ENCODE measurements at regions not wholly inside any gene's neighbourhood (a gene's known extent, or its start where the extent isn't known, plus 50 kb on each side); places are given as distances from the start of the nearest gene placed in this dataset.

DNA sequence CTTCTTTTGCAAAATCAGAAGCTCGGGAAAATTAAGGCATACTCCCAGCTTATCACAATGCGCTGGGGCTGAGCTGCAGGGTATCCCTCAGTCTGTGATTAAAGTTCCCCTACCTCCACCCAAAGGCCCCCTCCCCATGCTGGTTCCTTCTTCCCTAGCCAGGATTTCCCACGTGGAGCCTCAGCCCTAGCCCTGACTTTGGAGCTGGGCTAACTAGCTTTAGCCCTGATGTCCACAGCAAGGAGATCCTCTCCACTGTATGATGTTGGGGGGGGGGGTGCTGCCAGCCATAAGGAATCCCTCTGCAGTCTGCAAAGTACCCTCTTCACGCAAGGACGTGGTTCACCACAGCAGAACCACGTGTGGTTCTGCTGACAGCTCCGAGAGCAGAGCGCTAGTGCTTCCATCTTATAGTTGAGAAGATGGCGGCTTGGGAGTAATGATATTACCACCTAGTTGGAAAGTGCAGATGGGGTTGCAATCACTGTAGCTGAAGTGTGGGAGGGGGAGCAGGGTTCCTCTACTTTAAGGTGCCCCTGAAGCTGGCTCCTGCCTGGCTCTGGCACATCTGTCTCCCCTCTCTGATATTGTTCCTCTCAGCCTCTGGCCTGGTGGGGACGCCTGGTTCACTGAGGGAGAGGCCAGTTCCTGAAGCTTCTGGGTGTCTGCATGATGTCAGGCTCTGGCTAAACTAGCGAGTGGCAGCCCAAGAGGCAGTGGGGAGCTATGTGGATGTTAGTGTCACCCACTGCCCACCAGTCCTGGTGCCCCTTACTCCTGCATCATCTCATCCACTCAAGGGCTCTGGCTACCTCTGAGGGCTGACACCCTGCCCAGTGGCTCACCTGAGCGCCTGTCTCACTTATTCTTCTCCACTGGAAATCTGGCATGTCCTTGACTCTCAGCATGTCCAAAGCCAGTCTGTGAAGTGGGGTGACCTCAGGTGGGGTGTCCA lies 270.7 kb downstream of the RPS24 start:
- TF ChIP-seq, protein P1, sequence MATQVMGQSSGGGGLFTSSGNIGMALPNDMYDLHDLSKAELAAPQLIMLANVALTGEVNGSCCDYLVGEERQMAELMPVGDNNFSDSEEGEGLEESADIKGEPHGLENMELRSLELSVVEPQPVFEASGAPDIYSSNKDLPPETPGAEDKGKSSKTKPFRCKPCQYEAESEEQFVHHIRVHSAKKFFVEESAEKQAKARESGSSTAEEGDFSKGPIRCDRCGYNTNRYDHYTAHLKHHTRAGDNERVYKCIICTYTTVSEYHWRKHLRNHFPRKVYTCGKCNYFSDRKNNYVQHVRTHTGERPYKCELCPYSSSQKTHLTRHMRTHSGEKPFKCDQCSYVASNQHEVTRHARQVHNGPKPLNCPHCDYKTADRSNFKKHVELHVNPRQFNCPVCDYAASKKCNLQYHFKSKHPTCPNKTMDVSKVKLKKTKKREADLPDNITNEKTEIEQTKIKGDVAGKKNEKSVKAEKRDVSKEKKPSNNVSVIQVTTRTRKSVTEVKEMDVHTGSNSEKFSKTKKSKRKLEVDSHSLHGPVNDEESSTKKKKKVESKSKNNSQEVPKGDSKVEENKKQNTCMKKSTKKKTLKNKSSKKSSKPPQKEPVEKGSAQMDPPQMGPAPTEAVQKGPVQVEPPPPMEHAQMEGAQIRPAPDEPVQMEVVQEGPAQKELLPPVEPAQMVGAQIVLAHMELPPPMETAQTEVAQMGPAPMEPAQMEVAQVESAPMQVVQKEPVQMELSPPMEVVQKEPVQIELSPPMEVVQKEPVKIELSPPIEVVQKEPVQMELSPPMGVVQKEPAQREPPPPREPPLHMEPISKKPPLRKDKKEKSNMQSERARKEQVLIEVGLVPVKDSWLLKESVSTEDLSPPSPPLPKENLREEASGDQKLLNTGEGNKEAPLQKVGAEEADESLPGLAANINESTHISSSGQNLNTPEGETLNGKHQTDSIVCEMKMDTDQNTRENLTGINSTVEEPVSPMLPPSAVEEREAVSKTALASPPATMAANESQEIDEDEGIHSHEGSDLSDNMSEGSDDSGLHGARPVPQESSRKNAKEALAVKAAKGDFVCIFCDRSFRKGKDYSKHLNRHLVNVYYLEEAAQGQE (IDR thresholded peaks at IDR 0.05; ENCODE audit: insufficient read depth in 1 of 2, low read depth in 2 of 2, low read length in 2 of 2): no peak
- no peak for TF ChIP-seq POLR2AphosphoS5 (IDR thresholded peaks at IDR 0.05; ENCODE audit: low read depth, low read length)

- TF ChIP-seq SIN3A (IDR thresholded peaks at IDR 0.05; ENCODE audit: borderline replicate concordance, insufficient read depth, low read length): no peak
Measured at GRCh38 chr10:78305311-78305710, 271.6 kb downstream of the RPS24 start.

DNA sequence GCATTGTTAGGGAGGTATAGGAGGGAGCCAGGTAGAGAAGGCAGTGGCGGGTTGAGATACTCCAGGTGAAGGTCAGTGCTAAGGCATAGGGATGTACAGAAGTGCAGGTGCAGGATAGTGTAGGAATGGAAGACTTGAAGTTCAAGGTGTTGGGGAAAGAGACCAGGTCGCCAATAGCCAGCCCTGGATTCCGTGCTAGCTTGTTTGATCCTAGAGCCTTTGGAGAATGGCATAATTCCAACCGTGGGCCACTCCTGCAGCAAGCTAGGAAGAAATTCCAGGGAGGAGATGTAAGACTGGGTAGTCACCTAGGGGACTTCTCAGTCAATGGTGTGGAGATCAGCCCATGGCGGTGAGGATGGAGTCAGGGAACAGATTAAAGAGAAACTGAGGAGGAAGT lies 272.7 kb downstream of the RPS24 start:
- no peak for TF ChIP-seq TAF1 (IDR thresholded peaks at IDR 0.05; ENCODE audit: borderline replicate concordance, insufficient read depth, low read length)
- no peak for TF ChIP-seq SIN3A (IDR thresholded peaks at IDR 0.05; ENCODE audit: borderline replicate concordance, insufficient read depth, low read length)
- no peak for TF ChIP-seq POLR2AphosphoS5 (IDR thresholded peaks at IDR 0.05; ENCODE audit: low read depth, low read length)
- TF ChIP-seq FOXP2 (optimal IDR thresholded peaks at IDR 0.05; ENCODE audit: borderline replicate concordance, extremely low read depth, extremely low read length, insufficient read depth): no peak
- TF ChIP-seq, protein P1 (IDR thresholded peaks at IDR 0.05; ENCODE audit: insufficient read depth in 1 of 2, low read depth in 2 of 2, low read length in 2 of 2): no peak

DNA sequence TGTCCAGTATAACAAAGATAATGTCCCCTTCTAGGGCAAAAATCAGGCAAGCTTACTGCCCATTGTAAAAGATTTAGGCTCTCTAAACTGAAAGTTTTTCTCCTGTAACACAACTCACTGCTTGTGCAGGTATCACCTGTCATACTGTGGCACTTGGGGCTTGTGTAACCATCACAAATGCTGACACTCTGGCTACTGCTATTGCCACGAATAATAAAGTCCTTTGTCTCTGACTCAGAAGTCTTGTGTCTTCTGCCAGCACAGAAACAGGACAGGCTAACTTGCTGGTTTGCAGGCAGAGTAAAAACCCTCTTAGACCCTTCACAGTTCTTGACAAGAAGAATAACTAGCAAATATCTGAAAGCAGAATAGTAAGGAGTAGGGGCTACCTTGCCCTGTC lies 273.9 kb downstream of the RPS24 start:
- TF ChIP-seq POLR2AphosphoS5 (IDR thresholded peaks at IDR 0.05; ENCODE audit: low read depth, low read length) (no peak), FOXP2 (optimal IDR thresholded peaks at IDR 0.05; ENCODE audit: borderline replicate concordance, extremely low read depth, extremely low read length, insufficient read depth) (no peak), SIN3A (IDR thresholded peaks at IDR 0.05; ENCODE audit: borderline replicate concordance, insufficient read depth, low read length) (no peak), TAF1 (IDR thresholded peaks at IDR 0.05; ENCODE audit: borderline replicate concordance, insufficient read depth, low read length) (no peak)
- TF ChIP-seq, protein P1 (IDR thresholded peaks at IDR 0.05; ENCODE audit: insufficient read depth in 1 of 2, low read depth in 2 of 2, low read length in 2 of 2): no peak

- no peak for TF ChIP-seq FOXP2 (optimal IDR thresholded peaks at IDR 0.05; ENCODE audit: borderline replicate concordance, extremely low read depth, extremely low read length, insufficient read depth)
- no peak for TF ChIP-seq SIN3A (IDR thresholded peaks at IDR 0.05; ENCODE audit: borderline replicate concordance, insufficient read depth, low read length)
- TF ChIP-seq, protein P1 (IDR thresholded peaks at IDR 0.05; ENCODE audit: insufficient read depth in 1 of 2, low read depth in 2 of 2, low read length in 2 of 2): no peak
- no peak for TF ChIP-seq TAF1 (IDR thresholded peaks at IDR 0.05; ENCODE audit: borderline replicate concordance, insufficient read depth, low read length)
- no peak for TF ChIP-seq POLR2AphosphoS5 (IDR thresholded peaks at IDR 0.05; ENCODE audit: low read depth, low read length)
Measured at GRCh38 chr10:78309536-78310237, 276.0 kb downstream of the RPS24 start.
